ENCODE measurements at regions not wholly inside any gene's neighbourhood (a gene's known extent, or its start where the extent isn't known, plus 50 kb on each side); places are given as distances from the start of the nearest gene placed in this dataset.

GRCh38 chr1:186550832-186551231 is 89.9 kb upstream of the PDC start:
- H3K4me1 Mint-ChIP-seq, result no peaks in the 10 kb centered on the region
- no peak for TF ChIP-seq ETS1 (IDR thresholded peaks at IDR 0.05)
- TF ChIP-seq CREB1 (CRISPR knock-in tag; IDR thresholded peaks at IDR 0.05; ENCODE audit: low read depth), result no peak
- no peak for TF ChIP-seq ZNF331 (CRISPR knock-in tag; IDR thresholded peaks at IDR 0.05; ENCODE audit: low read depth)
- TF ChIP-seq, protein P1, sequence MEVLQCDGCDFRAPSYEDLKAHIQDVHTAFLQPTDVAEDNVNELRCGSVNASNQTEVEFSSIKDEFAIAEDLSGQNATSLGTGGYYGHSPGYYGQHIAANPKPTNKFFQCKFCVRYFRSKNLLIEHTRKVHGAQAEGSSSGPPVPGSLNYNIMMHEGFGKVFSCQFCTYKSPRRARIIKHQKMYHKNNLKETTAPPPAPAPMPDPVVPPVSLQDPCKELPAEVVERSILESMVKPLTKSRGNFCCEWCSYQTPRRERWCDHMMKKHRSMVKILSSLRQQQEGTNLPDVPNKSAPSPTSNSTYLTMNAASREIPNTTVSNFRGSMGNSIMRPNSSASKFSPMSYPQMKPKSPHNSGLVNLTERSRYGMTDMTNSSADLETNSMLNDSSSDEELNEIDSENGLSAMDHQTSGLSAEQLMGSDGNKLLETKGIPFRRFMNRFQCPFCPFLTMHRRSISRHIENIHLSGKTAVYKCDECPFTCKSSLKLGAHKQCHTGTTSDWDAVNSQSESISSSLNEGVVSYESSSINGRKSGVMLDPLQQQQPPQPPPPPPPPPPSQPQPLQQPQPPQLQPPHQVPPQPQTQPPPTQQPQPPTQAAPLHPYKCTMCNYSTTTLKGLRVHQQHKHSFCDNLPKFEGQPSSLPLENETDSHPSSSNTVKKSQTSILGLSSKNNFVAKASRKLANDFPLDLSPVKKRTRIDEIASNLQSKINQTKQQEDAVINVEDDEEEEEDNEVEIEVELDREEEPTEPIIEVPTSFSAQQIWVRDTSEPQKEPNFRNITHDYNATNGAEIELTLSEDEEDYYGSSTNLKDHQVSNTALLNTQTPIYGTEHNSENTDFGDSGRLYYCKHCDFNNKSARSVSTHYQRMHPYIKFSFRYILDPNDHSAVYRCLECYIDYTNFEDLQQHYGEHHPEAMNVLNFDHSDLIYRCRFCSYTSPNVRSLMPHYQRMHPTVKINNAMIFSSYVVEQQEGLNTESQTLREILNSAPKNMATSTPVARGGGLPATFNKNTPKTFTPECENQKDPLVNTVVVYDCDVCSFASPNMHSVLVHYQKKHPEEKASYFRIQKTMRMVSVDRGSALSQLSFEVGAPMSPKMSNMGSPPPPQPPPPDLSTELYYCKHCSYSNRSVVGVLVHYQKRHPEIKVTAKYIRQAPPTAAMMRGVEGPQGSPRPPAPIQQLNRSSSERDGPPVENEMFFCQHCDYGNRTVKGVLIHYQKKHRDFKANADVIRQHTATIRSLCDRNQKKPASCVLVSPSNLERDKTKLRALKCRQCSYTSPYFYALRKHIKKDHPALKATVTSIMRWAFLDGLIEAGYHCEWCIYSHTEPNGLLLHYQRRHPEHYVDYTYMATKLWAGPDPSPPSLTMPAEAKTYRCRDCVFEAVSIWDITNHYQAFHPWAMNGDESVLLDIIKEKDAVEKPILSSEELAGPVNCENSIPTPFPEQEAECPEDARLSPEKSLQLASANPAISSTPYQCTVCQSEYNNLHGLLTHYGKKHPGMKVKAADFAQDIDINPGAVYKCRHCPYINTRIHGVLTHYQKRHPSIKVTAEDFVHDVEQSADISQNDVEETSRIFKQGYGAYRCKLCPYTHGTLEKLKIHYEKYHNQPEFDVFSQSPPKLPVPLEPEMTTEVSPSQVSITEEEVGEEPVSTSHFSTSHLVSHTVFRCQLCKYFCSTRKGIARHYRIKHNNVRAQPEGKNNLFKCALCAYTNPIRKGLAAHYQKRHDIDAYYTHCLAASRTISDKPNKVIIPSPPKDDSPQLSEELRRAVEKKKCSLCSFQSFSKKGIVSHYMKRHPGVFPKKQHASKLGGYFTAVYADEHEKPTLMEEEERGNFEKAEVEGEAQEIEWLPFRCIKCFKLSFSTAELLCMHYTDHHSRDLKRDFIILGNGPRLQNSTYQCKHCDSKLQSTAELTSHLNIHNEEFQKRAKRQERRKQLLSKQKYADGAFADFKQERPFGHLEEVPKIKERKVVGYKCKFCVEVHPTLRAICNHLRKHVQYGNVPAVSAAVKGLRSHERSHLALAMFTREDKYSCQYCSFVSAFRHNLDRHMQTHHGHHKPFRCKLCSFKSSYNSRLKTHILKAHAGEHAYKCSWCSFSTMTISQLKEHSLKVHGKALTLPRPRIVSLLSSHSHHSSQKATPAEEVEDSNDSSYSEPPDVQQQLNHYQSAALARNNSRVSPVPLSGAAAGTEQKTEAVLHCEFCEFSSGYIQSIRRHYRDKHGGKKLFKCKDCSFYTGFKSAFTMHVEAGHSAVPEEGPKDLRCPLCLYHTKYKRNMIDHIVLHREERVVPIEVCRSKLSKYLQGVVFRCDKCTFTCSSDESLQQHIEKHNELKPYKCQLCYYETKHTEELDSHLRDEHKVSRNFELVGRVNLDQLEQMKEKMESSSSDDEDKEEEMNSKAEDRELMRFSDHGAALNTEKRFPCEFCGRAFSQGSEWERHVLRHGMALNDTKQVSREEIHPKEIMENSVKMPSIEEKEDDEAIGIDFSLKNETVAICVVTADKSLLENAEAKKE (CRISPR knock-in tag; IDR thresholded peaks at IDR 0.05), result no peak
- TF ChIP-seq JUNB (IDR thresholded peaks at IDR 0.05; ENCODE audit: unreplicated experiment), result no peak
- no peak for TF ChIP-seq EZH2 (IDR thresholded peaks at IDR 0.05; ENCODE audit: low read depth, unreplicated experiment)
- no peak for TF ChIP-seq REST (IDR thresholded peaks at IDR 0.05; ENCODE audit: unreplicated experiment)
- TF ChIP-seq NANOG (IDR thresholded peaks at IDR 0.05; ENCODE audit: borderline replicate concordance), result no peak
- no peaks in the 10 kb centered on the region for H3F3A ChIP-seq (replicated peaks; ENCODE audit: low read depth)

More at GRCh38 chr1:186550832-186551231, 89.9 kb upstream of the PDC start:
- DNase-seq (ENCODE audit: low spot score) (peak; percentile 9), ATAC-seq (no peak)
- Histone ChIP-seq H3K4me2 (no peak overlapping the region), H4K20me1 (replicated peaks; ENCODE audit: insufficient read depth) (no peaks in the 10 kb centered on the region), H3K27me3 (ENCODE audit: insufficient read depth) (no peaks in the 10 kb centered on the region), H3K36me3 (ENCODE audit: insufficient read depth) (no peaks in the 10 kb centered on the region), H2AFZ (no peak overlapping the region), H3K27ac (ENCODE audit: low read depth) (no peak overlapping the region), H3K4me1 (ENCODE audit: insufficient read depth) (no peaks in the 10 kb centered on the region), H3K4me3 (no peak overlapping the region), H3K9me2 (ENCODE audit: insufficient read depth) (no peaks in the 10 kb centered on the region), H3K79me2 (replicated peaks; ENCODE audit: insufficient read depth) (no peaks in the 10 kb centered on the region)
- Mint-ChIP-seq H3K27me3 (ENCODE audit: insufficient read depth, low read depth, poor library complexity) (peaks cover 3% of the 10 kb centered on the region), H3K4me3 (no peak overlapping the region), H3K9me3 (peaks cover 8% of the 10 kb centered on the region; the same call in 2 of the 3 replicates), H3K27ac (no peak overlapping the region), H3K36me3 (ENCODE audit: low read depth) (0 out of 3 replicates have a peak, but pooled peaks cover 3% of the 10 kb centered on the region)

All from GM23338 (cell line).